CD14-positive monocyte (primary cell): ENCODE measurements at regions not wholly inside any gene's neighbourhood (a gene's known extent, or its start where the extent isn't known, plus 50 kb on each side); places are given as distances from the start of the nearest gene placed in this dataset.

Experiments
- DNase-seq, 3 donors: peaks; one replicate each; pipeline ENCODE4 v3.0.0-alpha.2; 2011 to 2022
- H2AFZ ChIP-seq: 2 replicates; pipeline ENCODE4 v1.6.0; 2012; ENCODE audit warnings: mild to moderate bottlenecking, low read depth, low read length, inconsistent platforms; ENCODE audit not compliant: insufficient read depth, poor library complexity, severe bottlenecking
- H3K27ac ChIP-seq, 2 donors: 1 replicate in 1 of 2; 2 replicates in 1 of 2; pipeline ENCODE4 v1.5.1; 2012 to 2013; ENCODE audit warnings: low read length in 2 of 2, control low read depth in 1 of 2, inconsistent platforms in 1 of 2, low read depth in 1 of 2, mild to moderate bottlenecking in 1 of 2
- H3K27me3 ChIP-seq, 2 donors: one replicate each; pipeline versions ENCODE4 v1.6.0 to v1.6.1; 2011 to 2013; ENCODE audit warnings: low read length in 2 of 2; ENCODE audit not compliant: control insufficient read depth in 2 of 2, insufficient read depth in 2 of 2
- H3K36me3 ChIP-seq, 2 donors: replicated peaks in 1 of 2; 1 replicate in 1 of 2; 2 replicates in 1 of 2; pipeline versions ENCODE4 v1.5.1 to v1.6.1; 2012 to 2013; ENCODE audit warnings: low read length in 2 of 2, control low read depth in 1 of 2, inconsistent platforms in 1 of 2, mild to moderate bottlenecking in 1 of 2; ENCODE audit not compliant: insufficient read depth in 2 of 2, control insufficient read depth in 1 of 2
- H3K4me1 ChIP-seq, 2 donors: 1 replicate in 1 of 2; 2 replicates in 1 of 2; pipeline versions ENCODE4 v1.5.1 to v1.6.1; 2012 to 2013; ENCODE audit warnings: low read length in 2 of 2, control low read depth in 1 of 2, inconsistent platforms in 1 of 2, mild to moderate bottlenecking in 1 of 2, moderate library complexity in 1 of 2; ENCODE audit not compliant: insufficient read depth in 2 of 2, control insufficient read depth in 1 of 2
- H3K4me2 ChIP-seq: replicated peaks from 2 replicates; pipeline ENCODE3; 2012; ENCODE audit warnings: low read length, moderate library complexity, mild to moderate bottlenecking; ENCODE audit not compliant: poor library complexity, severe bottlenecking; ENCODE audit errors: extremely low read depth
- H3K4me3 ChIP-seq, 3 experiments: fragments of 200-600 bp in 1 of 3; sonication (generic) in 1 of 3; replicated peaks in 1 of 3; 1 replicate in 2 of 3; 2 replicates in 1 of 3; pipeline ENCODE4 v1.5.1; 2011 to 2013; ENCODE audit warnings: low read length in 3 of 3, mild to moderate bottlenecking in 3 of 3, control low read depth in 2 of 3, low read depth in 2 of 3, inconsistent platforms in 1 of 3, moderate library complexity in 1 of 3
- H3K79me2 ChIP-seq: 2 replicates; pipeline ENCODE4 v1.6.0; 2012; ENCODE audit warnings: mild to moderate bottlenecking, control low read depth, inconsistent platforms, low read length, moderate library complexity; ENCODE audit not compliant: insufficient read depth
- H3K9ac ChIP-seq: 2 replicates; pipeline ENCODE4 v1.6.0; 2017; ENCODE audit warnings: low read length, mild to moderate bottlenecking; ENCODE audit not compliant: insufficient read depth, poor library complexity, severe bottlenecking
- H3K9me3 ChIP-seq, 2 donors: replicated peaks in 1 of 2; 1 replicate in 1 of 2; 2 replicates in 1 of 2; pipeline versions ENCODE4 v1.5.1 to v1.6.1; 2012 to 2013; ENCODE audit warnings: low read length in 2 of 2, control low read depth in 1 of 2; ENCODE audit not compliant: control insufficient read depth in 1 of 2, insufficient read depth in 1 of 2
- H4K20me1 ChIP-seq: 2 replicates; pipeline ENCODE4 v1.6.0; 2012; ENCODE audit warnings: mild to moderate bottlenecking, low read length, control low read depth, moderate library complexity; ENCODE audit not compliant: insufficient read depth
- H3K27ac Mint-ChIP-seq, 7 donors: one replicate each; pipeline ENCODE4 v1.8.0; 2020; ENCODE audit warnings: mild to moderate bottlenecking in 7 of 7, mixed read lengths in 7 of 7, moderate library complexity in 6 of 7, inconsistent platforms in 2 of 7
- H3K27me3 Mint-ChIP-seq, 3 donors: one replicate each; pipeline ENCODE4 v1.8.0; 2021 to 2022; ENCODE audit warnings: low read depth in 3 of 3, mild to moderate bottlenecking in 3 of 3, mixed read lengths in 3 of 3, moderate library complexity in 3 of 3, inconsistent platforms in 1 of 3
- H3K36me3 Mint-ChIP-seq, 2 donors: one replicate each; pipeline ENCODE4 v1.8.0; 2020; ENCODE audit warnings: mixed read lengths in 2 of 2, inconsistent platforms in 1 of 2, mild to moderate bottlenecking in 1 of 2
- H3K4me1 Mint-ChIP-seq: one replicate; pipeline ENCODE4 v1.8.0; 2020; ENCODE audit warnings: mild to moderate bottlenecking, mixed read lengths
- H3K4me3 Mint-ChIP-seq, 2 donors: one replicate each; pipeline ENCODE4 v1.8.0; 2020; ENCODE audit warnings: mild to moderate bottlenecking in 2 of 2, mixed read lengths in 2 of 2, moderate library complexity in 1 of 2
- H3K9me3 Mint-ChIP-seq, 7 donors: one replicate each; pipeline ENCODE4 v1.8.0; 2020 to 2022; ENCODE audit warnings: mixed read lengths in 7 of 7, mild to moderate bottlenecking in 6 of 7, moderate library complexity in 6 of 7, inconsistent platforms in 2 of 7
- WGBS: methylation state at CpG from one replicate; pipeline ENCODE4 v1.1.5; 2013; ENCODE audit warnings: missing lambda C conversion rate; ENCODE audit not compliant: insufficient coverage; 5-methylcytosine and 5-hydroxymethylcytosine counted together
- intact Hi-C, 2 donors: fragments of 100-400 bp; cut with micrococcal nuclease; formaldehyde crosslinking; loops; one replicate each; pipeline versions ENCODE4 v1.15.0 to v1.15.1; 2023
- TF ChIP-seq, protein P1 (sequence below): fragments of 200-600 bp; IDR thresholded peaks from one replicate; pipeline ENCODE4 v1.8.0; 2022; ENCODE audit warnings: antibody characterized with exemption, mild to moderate bottlenecking

- no peaks in the 10 kb centered on the region for H3K4me1 ChIP-seq
- TF ChIP-seq, protein P1, sequence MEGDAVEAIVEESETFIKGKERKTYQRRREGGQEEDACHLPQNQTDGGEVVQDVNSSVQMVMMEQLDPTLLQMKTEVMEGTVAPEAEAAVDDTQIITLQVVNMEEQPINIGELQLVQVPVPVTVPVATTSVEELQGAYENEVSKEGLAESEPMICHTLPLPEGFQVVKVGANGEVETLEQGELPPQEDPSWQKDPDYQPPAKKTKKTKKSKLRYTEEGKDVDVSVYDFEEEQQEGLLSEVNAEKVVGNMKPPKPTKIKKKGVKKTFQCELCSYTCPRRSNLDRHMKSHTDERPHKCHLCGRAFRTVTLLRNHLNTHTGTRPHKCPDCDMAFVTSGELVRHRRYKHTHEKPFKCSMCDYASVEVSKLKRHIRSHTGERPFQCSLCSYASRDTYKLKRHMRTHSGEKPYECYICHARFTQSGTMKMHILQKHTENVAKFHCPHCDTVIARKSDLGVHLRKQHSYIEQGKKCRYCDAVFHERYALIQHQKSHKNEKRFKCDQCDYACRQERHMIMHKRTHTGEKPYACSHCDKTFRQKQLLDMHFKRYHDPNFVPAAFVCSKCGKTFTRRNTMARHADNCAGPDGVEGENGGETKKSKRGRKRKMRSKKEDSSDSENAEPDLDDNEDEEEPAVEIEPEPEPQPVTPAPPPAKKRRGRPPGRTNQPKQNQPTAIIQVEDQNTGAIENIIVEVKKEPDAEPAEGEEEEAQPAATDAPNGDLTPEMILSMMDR, result no peak
- no peaks in the 10 kb centered on the region for H3K79me2 ChIP-seq
- H3K27me3 Mint-ChIP-seq, result peaks cover 1 to 2% (median 2%) of the 10 kb centered on the region in 3 donors
- H3K4me1 Mint-ChIP-seq, result no peaks in the 10 kb centered on the region
- no peaks in the 10 kb centered on the region for H4K20me1 ChIP-seq
- no peaks in the 10 kb centered on the region for H3K36me3 Mint-ChIP-seq
- no peak overlapping the region for H3K27ac Mint-ChIP-seq
- H3K9ac ChIP-seq, result no peak overlapping the region
- no peak overlapping the region for H2AFZ ChIP-seq
- intact Hi-C loops, result no loop called here
- 100% methylated on average over 2 of the region's 3 CpGs for WGBS
- H3K4me3 Mint-ChIP-seq, result no peak overlapping the region
- H3K4me2 ChIP-seq, result no peak overlapping the region
- no peak overlapping the region for H3K4me3 ChIP-seq
- no peaks in the 10 kb centered on the region for H3K9me3 Mint-ChIP-seq
- H3K9me3 ChIP-seq, result no peaks in the 10 kb centered on the region
- H3K27ac ChIP-seq, result no peak overlapping the region
- no peak for DNase-seq
- H3K27me3 ChIP-seq, result no peaks in the 10 kb centered on the region
- no peaks in the 10 kb centered on the region for H3K36me3 ChIP-seq
These were observed 149.2 kb upstream of the PDE1C start for GRCh38 chr7:32219416-32219815.

- no peaks in the 10 kb centered on the region for H3K9me3 ChIP-seq
- no peaks in the 10 kb centered on the region for H3K79me2 ChIP-seq
- TF ChIP-seq, protein P1, result no peak
- Mint-ChIP-seq H3K27me3 (peaks cover 1 to 2% (median 2%) of the 10 kb centered on the region in 3 donors), H3K9me3 (no peaks in the 10 kb centered on the region), H3K4me3 (no peak overlapping the region), H3K4me1 (no peaks in the 10 kb centered on the region), H3K27ac (no peak overlapping the region), H3K36me3 (no peaks in the 10 kb centered on the region)
- 67% methylated on average over 2 of the region's 3 CpGs for WGBS
- no peak overlapping the region for H3K4me2 ChIP-seq
- H3K36me3 ChIP-seq, result no peaks in the 10 kb centered on the region
- H2AFZ ChIP-seq, result no peak overlapping the region
- no peaks in the 10 kb centered on the region for H3K27me3 ChIP-seq
- H3K9ac ChIP-seq, result no peak overlapping the region
- H3K4me3 ChIP-seq, result no peak overlapping the region
- no peak for DNase-seq
- no peaks in the 10 kb centered on the region for H3K4me1 ChIP-seq
- H3K27ac ChIP-seq, result no peak overlapping the region
- H4K20me1 ChIP-seq, result no peaks in the 10 kb centered on the region
- intact Hi-C loops, result no loop called here
These were observed 148.6 kb upstream of the PDE1C start for GRCh38 chr7:32218741-32219288.
